ENCODE measurements at regions not wholly inside any gene's neighbourhood (a gene's known extent, or its start where the extent isn't known, plus 50 kb on each side); places are given as distances from the start of the nearest gene placed in this dataset.
"Not testable (repeated sequence)": the region's sequence is repeated elsewhere in the genome, so short reads cannot be mapped to it uniquely, and the experiment has no call there.

- DNase-seq (ENCODE audit: low spot score), result no peak
- Histone ChIP-seq H3K27ac (no peak overlapping the region), H3K4me3 (no peak overlapping the region)
- TF ChIP-seq CTCF (IDR thresholded peaks at IDR 0.05), result no peak
Observed at GRCh38 chr4:33751050-33751449, 2493.3 kb downstream of the ARAP2 start.

DNA sequence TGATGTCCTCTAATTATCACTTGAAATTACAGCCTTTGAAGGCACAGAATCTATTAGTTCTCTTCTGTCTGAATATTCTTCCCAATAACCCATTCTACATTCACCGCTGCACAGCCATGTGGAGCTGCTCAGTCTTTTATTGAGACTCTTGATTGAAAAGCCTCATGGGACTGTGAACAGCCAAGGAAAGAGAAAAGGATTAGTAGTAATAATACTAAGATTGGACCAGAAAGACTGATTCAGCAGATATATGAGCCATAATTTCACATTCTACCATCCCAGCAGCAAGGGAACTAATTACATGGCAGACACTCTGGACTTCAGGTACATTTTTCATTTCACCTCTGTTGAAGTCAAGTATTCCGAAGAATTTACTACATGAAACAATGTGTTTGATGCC lies 2471.7 kb downstream of the ARAP2 start:
- no peak for TF ChIP-seq CTCF (IDR thresholded peaks at IDR 0.05)
- DNase-seq (ENCODE audit: low spot score), result no peak

DNA sequence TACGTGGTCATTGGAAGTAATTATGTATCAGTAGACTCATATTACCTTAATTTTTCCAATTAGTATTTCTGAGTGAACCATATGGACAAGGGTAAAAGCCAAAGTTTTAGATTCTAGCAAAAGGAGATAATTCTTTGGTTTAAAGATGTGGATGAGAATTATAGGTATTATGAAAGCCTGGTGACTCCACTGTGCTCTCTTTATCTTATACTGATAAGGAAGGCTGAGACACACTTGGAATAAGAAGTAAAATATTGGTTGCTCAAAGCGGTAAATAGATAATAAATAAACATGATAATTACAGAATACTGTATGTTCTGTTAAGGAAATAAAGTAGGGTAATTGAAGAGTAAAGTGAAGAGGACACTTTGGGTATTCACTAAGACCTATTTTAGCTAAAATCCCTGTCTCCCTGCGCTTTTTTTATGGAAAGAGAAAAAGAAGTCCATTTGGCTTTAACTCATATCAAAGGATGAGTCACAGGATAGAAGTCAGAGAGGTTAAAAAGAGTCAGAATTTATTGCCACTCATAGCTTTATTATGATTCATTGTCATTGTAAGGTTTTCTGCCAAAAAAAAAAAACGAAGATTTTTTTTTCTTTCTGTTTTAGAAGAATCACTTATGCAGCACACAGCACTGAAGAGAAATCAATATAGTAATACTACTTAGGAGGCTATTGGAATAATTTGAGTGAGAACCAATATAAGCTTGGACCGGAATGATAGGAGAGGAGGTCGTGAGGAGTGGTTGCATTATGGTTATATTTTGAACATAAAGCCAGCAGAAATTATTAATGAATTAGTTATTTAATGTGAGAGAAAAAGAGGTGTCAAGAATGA lies 2463.1 kb downstream of the ARAP2 start:
- Histone ChIP-seq H3K4me3 (no peak overlapping the region), H3K27ac (no peak overlapping the region)
- no peak for TF ChIP-seq CTCF (IDR thresholded peaks at IDR 0.05)
- DNase-seq (ENCODE audit: low spot score), result no peak

More for the DNA sequence above, 2471.7 kb downstream of the ARAP2 start:
- H3K4me3 ChIP-seq, result no peak overlapping the region
- H3K27ac ChIP-seq, result no peak overlapping the region

DNA sequence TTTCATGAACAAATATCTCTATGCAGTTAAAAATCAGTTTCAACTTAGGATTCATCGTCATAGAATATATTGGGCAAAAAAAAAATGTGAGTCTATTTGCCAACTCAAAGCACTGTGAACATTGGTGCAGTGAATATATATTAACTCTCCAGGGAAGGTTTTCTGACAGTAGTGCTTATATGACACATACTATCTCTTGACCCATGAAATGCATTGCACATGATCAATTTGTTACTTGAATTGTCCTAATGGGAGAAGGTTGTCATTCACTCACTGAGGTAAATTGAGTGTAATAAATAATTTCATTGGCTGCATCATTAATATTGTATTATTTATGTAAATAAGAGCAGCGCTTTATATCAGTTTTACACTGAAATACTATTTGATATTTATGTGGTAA lies 2458.5 kb downstream of the ARAP2 start:
- Histone ChIP-seq H3K27ac (no peak overlapping the region), H3K4me3 (no peak overlapping the region)
- TF ChIP-seq CTCF (IDR thresholded peaks at IDR 0.05), result no peak
- no peak for DNase-seq (ENCODE audit: low spot score)

- DNase-seq (ENCODE audit: low spot score), result no peak
Observed at GRCh38 chr4:33802578-33802977, 2441.7 kb downstream of the ARAP2 start.

DNA sequence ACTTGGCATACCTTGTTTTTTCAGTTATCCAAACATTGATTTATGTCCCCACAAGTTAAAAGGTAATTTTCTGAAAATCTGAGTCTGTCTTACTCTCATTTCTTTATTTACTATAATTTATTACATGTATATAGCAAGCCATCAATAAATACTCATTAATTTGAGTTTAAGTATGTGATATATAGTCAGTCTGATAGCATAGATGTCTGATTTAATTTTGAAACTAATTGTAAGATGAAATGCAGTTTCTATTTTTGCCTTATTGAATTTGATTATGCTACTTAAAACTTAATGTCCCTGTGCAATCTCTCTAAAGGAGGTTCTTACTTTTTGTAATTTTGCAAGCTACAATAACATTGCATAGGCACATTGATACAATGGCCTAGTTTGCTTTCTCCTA lies 2418.6 kb downstream of the ARAP2 start:
- TF ChIP-seq CTCF (IDR thresholded peaks at IDR 0.05), result no peak
- no peak for DNase-seq (ENCODE audit: low spot score)
- no peak overlapping the region for H3K4me3 ChIP-seq

More at GRCh38 chr4:33802578-33802977, 2441.7 kb downstream of the ARAP2 start:
- H3K27ac ChIP-seq, result no peak overlapping the region
- no peak for TF ChIP-seq CTCF (IDR thresholded peaks at IDR 0.05)
- H3K4me3 ChIP-seq, result no peak overlapping the region

DNA sequence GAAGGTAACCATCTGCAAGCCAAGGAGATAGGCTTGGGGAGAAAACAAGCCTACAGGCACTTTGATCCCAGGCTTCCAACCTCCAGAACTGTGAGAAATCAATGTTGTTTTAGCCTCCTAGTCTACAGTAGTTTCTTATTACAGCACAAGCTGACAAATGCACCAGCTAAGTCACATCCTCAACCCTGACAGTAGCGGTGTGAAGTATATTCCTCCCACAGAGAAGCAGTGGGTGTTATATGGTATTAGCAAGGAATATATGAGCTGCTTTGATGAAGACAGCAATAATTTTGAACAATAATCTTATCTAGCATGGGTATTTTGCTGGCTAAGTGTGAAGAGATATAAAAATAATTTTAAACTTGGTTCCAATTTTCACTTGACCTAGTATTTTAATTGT lies 2415.0 kb downstream of the ARAP2 start:
- H3K4me3 ChIP-seq; DNase-seq (ENCODE audit: low spot score); H3K27ac ChIP-seq: not testable (repeated sequence)

More for the DNA sequence above, 2418.6 kb downstream of the ARAP2 start:
- no peak overlapping the region for H3K27ac ChIP-seq
